ENCODE measurements at regions not wholly inside any gene's neighbourhood (a gene's known extent, or its start where the extent isn't known, plus 50 kb on each side); places are given as distances from the start of the nearest gene placed in this dataset.

GRCh38 chr12:96134200-96134599 lies 60.0 kb upstream of the ELK3 start:
- Histone ChIP-seq H3K4me3 (no peak overlapping the region), H3K9me3 (no peaks in the 10 kb centered on the region), H3K27ac (no peak overlapping the region), H3K27me3 (no peaks in the 10 kb centered on the region), H3K36me3 (no peaks in the 10 kb centered on the region), H3K4me1 (ENCODE audit: insufficient read depth) (no peaks in the 10 kb centered on the region)
- DNase-seq, result no peak
- no peak for TF ChIP-seq POLR2A (IDR thresholded peaks at IDR 0.05)
- no peak for TF ChIP-seq EP300 (IDR thresholded peaks at IDR 0.05)
- no peak for TF ChIP-seq CTCF (IDR thresholded peaks at IDR 0.05)
- intact Hi-C loops (cut with DNase I), result no loop called here
- WGBS, 3 donors, result 86 to 94% (median 91%) methylated on average over 5 of the region's 5 CpGs

GRCh38 chr12:96136161-96136560 lies 58.0 kb upstream of the ELK3 start:
- DNase-seq, result no peak
- WGBS, 3 donors, result 45 to 58% (median 54%) methylated on average over 3 of the region's 3 CpGs
- H3K27ac ChIP-seq, result no peak overlapping the region
- H3K36me3 ChIP-seq, result no peaks in the 10 kb centered on the region
- intact Hi-C loops (cut with DNase I), result no loop called here
- H3K27me3 ChIP-seq, result no peaks in the 10 kb centered on the region
- H3K4me1 ChIP-seq (ENCODE audit: insufficient read depth), result no peaks in the 10 kb centered on the region
- no peaks in the 10 kb centered on the region for H3K9me3 ChIP-seq
- no peak for TF ChIP-seq POLR2A (IDR thresholded peaks at IDR 0.05)
- TF ChIP-seq CTCF (IDR thresholded peaks at IDR 0.05), result no peak
- TF ChIP-seq EP300 (IDR thresholded peaks at IDR 0.05), result no peak
- no peak overlapping the region for H3K4me3 ChIP-seq

- intact Hi-C loops (cut with DNase I), result no loop called here
- H3K4me3 ChIP-seq, result no peak overlapping the region
- no peaks in the 10 kb centered on the region for H3K27me3 ChIP-seq
- H3K9me3 ChIP-seq, result no peaks in the 10 kb centered on the region
- TF ChIP-seq EP300 (IDR thresholded peaks at IDR 0.05) (no peak), CTCF (IDR thresholded peaks at IDR 0.05) (no peak), POLR2A (IDR thresholded peaks at IDR 0.05) (no peak)
- no peaks in the 10 kb centered on the region for H3K36me3 ChIP-seq
- H3K27ac ChIP-seq, result no peak overlapping the region
- 91 to 93% (median 92%) methylated on average over 4 of the region's 4 CpGs for WGBS, 3 donors
- H3K4me1 ChIP-seq (ENCODE audit: insufficient read depth), result no peaks in the 10 kb centered on the region
- no peak for DNase-seq
Measured at GRCh38 chr12:96136725-96137378, 57.3 kb upstream of the ELK3 start.

GRCh38 chr12:96140174-96140573 lies 54.0 kb upstream of the ELK3 start:
- H3K4me1 ChIP-seq (ENCODE audit: insufficient read depth), result no peaks in the 10 kb centered on the region
- no peaks in the 10 kb centered on the region for H3K9me3 ChIP-seq
- no peak overlapping the region for H3K4me3 ChIP-seq
- no peak for TF ChIP-seq POLR2A (IDR thresholded peaks at IDR 0.05)
- no peak for TF ChIP-seq CTCF (IDR thresholded peaks at IDR 0.05)
- TF ChIP-seq EP300 (IDR thresholded peaks at IDR 0.05), result no peak
- H3K27me3 ChIP-seq, result no peaks in the 10 kb centered on the region
- H3K27ac ChIP-seq, result no peak overlapping the region
- H3K36me3 ChIP-seq, result no peaks in the 10 kb centered on the region
- intact Hi-C loops (cut with DNase I), result no loop called here
- 75 to 89% (median 78%) methylated on average over 2 of the region's 2 CpGs for WGBS, 3 donors
- no peak for DNase-seq
